NCI-H2081 (cell line): ENCODE measurements at regions not wholly inside any gene's neighbourhood (a gene's known extent, or its start where the extent isn't known, plus 50 kb on each side); places are given as distances from the start of the nearest gene placed in this dataset.

Experiments
- DNase-seq, 2 experiments: peaks; one replicate each; lab custom pipeline; 2025; lab: John Stamatoyannopoulos, UW

- DNase-seq: no peak
These were observed 85.6 kb downstream of the MARCHF4 start for GRCh38 chr2:216286616-216287231.

GRCh38 chr2:216285701-216286100 is 86.6 kb downstream of the MARCHF4 start:
- DNase-seq: no peak

GRCh38 chr2:216284708-216285107 is 87.6 kb downstream of the MARCHF4 start:
- no peak for DNase-seq

GRCh38 chr2:216283038-216283900 is 89.0 kb downstream of the MARCHF4 start:
- no peak for DNase-seq

GRCh38 chr2:216281876-216282275 is 90.4 kb downstream of the MARCHF4 start:
- no peak for DNase-seq

DNA sequence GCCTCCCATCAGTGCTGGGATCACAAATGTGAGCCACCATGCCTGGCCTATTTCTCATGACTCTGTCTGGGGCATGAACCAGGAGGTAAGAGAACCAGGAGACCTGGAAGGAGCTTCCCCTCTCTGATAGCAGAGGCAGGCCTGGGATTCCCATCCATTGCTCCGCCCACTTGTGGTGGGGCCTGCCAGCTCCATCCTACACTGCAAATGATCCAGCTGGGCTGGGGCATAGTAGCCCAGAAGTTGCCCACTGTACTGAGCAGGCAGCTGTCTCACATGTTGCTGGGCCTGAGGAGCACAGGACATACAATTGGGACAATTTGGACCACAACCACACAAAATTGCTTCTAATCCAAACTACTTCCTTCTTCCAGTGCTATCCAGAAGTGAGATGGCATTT is 91.0 kb downstream of the MARCHF4 start:
- no peak for DNase-seq

- DNase-seq: no peak
These were observed 92.8 kb downstream of the MARCHF4 start for GRCh38 chr2:216279459-216279858.

DNA sequence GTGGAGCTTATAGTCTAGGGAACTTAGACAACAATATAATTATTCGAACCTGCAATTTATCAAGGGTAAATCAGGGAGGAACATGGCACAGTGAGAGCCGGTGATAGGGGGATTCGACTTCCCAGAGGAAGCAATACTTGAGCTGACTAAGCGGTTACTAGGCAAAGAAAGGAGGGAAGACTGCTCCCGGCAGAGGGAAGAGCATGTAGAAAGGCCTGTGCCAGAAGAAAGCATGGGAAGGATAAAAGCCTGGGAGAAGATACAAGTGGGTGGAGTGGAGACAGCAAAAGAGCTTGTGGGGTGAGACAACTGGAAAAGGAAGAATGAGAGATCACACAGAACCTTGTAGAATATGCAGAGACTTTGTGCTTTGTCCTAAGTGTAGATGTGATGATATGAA is 93.3 kb downstream of the MARCHF4 start:
- DNase-seq: no peak

GRCh38 chr2:216275890-216276289 is 96.4 kb downstream of the MARCHF4 start:
- no peak for DNase-seq

GRCh38 chr2:216274194-216274840 is 98.0 kb downstream of the MARCHF4 start:
- DNase-seq: no peak

- DNase-seq: no peak
These were observed 111.2 kb downstream of the MARCHF4 start for GRCh38 chr2:216261042-216261537.

GRCh38 chr2:216260629-216261028 is 111.7 kb downstream of the MARCHF4 start:
- no peak for DNase-seq

DNA sequence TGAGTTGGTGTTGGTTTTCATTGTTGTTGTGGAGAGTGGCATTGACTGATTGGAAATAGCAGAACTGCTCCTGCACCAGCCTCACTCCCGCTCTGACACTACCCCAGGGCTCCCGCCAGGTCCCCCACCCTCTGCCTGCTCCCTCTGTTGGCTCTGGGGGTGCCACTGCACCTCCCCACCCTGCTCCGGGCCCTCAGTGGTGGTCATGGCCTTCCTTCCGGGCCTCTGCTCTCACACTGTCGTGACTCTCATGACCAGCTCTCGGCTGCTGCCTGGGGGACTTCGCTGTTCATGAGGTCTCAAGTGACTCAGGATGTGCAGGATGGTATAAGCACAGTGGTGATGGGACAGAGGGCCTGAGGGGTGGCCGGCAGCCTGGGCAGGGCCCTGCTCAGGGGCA is 113.2 kb downstream of the MARCHF4 start:
- DNase-seq: no peak

- no peak for DNase-seq
These were observed 115.2 kb downstream of the MARCHF4 start for GRCh38 chr2:216257089-216257488.
